ENCODE measurements at regions not wholly inside any gene's neighbourhood (a gene's known extent, or its start where the extent isn't known, plus 50 kb on each side); places are given as distances from the start of the nearest gene placed in this dataset.

- H3K4me1 ChIP-seq, result no peaks in the 10 kb centered on the region
- ATAC-seq (no peak), DNase-seq (no peak)
- peaks cover 0 to 33% (median 4%) of the 10 kb centered on the region in 11 donors for H3K9me3 ChIP-seq
- no peak for TF ChIP-seq CTCF (IDR thresholded peaks at IDR 0.05)
- H3K27me3 ChIP-seq, result no peaks in the 10 kb centered on the region
- no peaks in the 10 kb centered on the region for H3K36me3 ChIP-seq
- intact Hi-C loops (cut with DNase I), result no loop called here
- no peak overlapping the region for H3K27ac ChIP-seq
- H3K4me3 ChIP-seq, result no peak overlapping the region
- 90 to 97% methylated on average over 1 of the region's 1 CpG for WGBS, 2 donors
Measured at GRCh38 chr7:46478046-46478445, 557.0 kb upstream of the IGFBP3 start.

- no peak for ATAC-seq
- intact Hi-C loops (cut with DNase I), result no loop called here
- Histone ChIP-seq H3K4me3 (no peak overlapping the region), H3K36me3 (no peaks in the 10 kb centered on the region), H3K27me3 (no peaks in the 10 kb centered on the region), H3K4me1 (no peaks in the 10 kb centered on the region), H3K27ac (no peak overlapping the region), H3K9me3 (peaks cover 4 to 100% (median 89%) of the 10 kb centered on the region in 11 donors)
- TF ChIP-seq CTCF (IDR thresholded peaks at IDR 0.05), result no peak
- 72 to 76% methylated on average over 6 of the region's 6 CpGs for WGBS, 2 donors
- DNase-seq, result no peak
Measured at GRCh38 chr7:46468753-46469356, 547.8 kb upstream of the IGFBP3 start.

- H3K4me3 ChIP-seq, result no peak overlapping the region
- intact Hi-C loops (cut with DNase I), result no loop called here
- no peak overlapping the region for H3K27ac ChIP-seq
- no peak for DNase-seq
- no peak for ATAC-seq
- H3K9me3 ChIP-seq, result peaks cover 0 to 84% (median 60%) of the 10 kb centered on the region in 11 donors
- TF ChIP-seq CTCF (IDR thresholded peaks at IDR 0.05), result no peak
- H3K27me3 ChIP-seq, result no peaks in the 10 kb centered on the region
- H3K36me3 ChIP-seq, result no peaks in the 10 kb centered on the region
- no peaks in the 10 kb centered on the region for H3K4me1 ChIP-seq
Measured at GRCh38 chr7:46463170-46463569, 542.1 kb upstream of the IGFBP3 start.

GRCh38 chr7:46461334-46461777 lies 540.3 kb upstream of the IGFBP3 start:
- TF ChIP-seq CTCF (IDR thresholded peaks at IDR 0.05), result no peak
- WGBS, 2 donors, result 61 to 67% methylated on average over 3 of the region's 3 CpGs
- no peak overlapping the region for H3K27ac ChIP-seq
- H3K36me3 ChIP-seq, result no peaks in the 10 kb centered on the region
- no peaks in the 10 kb centered on the region for H3K27me3 ChIP-seq
- ATAC-seq, result no peak
- intact Hi-C loops (cut with DNase I), result no loop called here
- no peak overlapping the region for H3K4me3 ChIP-seq
- peaks cover 0 to 2% (median 0%) of the 10 kb centered on the region in 9 donors for H3K4me1 ChIP-seq
- no peak for DNase-seq
- peaks cover 0 to 66% (median 42%) of the 10 kb centered on the region in 11 donors for H3K9me3 ChIP-seq
